GM21526 (cell line): ENCODE measurements at regions not wholly inside any gene's neighbourhood (a gene's known extent, or its start where the extent isn't known, plus 50 kb on each side); places are given as distances from the start of the nearest gene placed in this dataset.

Experiments used
- ATAC-seq: cut with Tn5 transposase; IDR thresholded peaks from one replicate; pipeline ENCODE4 v1.9.1; 2021; ENCODE audit warnings: moderate library complexity; ENCODE audit not compliant: unreplicated experiment, low FRiP score

GRCh38 chr4:95599777-95600400 lies 51.1 kb upstream of the UNC5C start:
- peak; percentile 70 for ATAC-seq
